CD4-positive, alpha-beta T cell treated with Interleukin-17A for 4 hours (primary cell): ENCODE measurements at regions not wholly inside any gene's neighbourhood (a gene's known extent, or its start where the extent isn't known, plus 50 kb on each side); places are given as distances from the start of the nearest gene placed in this dataset.
"Not testable (repeated sequence)": the region's sequence is repeated elsewhere in the genome, so short reads cannot be mapped to it uniquely, and the experiment has no call there.

Experiments
- DNase-seq: peaks from one replicate; pipeline ENCODE4 v3.0.0-alpha.2; 2020; ENCODE audit warnings: mixed read lengths

DNA sequence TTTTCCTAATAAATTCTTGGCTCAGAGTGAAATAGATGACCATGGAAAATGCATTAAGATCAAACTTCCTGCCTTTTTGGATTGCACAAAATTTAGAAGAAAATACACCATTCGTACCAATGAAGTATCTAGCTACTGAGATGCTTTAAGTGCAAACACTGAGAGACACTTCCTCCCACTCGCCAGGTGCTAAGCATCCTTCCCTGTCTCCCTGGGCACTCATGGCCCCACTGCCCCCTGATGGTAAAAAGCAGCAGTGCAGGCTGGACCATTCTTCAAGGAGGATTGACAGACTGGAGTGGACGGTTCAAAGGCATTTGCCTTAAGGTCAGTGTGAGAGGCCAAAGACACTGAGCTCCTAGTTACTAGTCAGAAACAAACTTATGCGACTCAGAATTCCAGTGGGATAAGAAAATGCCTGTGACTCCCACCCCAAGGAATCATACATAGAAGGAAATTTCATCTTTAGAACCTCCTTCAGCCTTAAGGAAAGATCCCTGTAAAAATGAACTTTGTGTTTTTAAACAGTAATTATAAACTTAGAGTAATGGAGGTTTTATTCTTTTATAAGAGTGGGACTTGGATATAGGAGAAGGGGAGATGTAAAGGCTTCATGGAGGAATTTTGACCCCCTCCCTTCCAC lies 86.0 kb upstream of the SLC30A5 start:
- DNase-seq: peak; percentile 68

DNA sequence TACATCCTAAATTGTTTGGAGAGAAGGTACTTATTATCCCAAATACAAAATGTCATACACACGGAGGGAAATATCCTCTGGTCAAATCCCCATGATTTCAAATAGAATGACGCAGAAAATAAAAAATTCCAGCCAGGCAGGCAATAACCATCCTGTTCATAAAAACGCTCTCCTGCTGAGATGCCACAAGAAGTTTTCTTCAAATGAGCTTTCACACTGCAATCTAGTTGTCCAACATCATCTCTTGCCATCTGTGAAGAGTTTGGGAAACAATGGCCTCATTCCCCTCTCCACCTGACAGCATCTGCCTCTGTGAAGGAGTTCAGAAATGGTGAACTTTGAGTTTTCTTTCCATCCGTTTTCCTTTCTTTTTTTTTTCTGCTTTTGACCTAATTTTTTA lies 83.3 kb upstream of the SLC30A5 start:
- DNase-seq: no peak

DNA sequence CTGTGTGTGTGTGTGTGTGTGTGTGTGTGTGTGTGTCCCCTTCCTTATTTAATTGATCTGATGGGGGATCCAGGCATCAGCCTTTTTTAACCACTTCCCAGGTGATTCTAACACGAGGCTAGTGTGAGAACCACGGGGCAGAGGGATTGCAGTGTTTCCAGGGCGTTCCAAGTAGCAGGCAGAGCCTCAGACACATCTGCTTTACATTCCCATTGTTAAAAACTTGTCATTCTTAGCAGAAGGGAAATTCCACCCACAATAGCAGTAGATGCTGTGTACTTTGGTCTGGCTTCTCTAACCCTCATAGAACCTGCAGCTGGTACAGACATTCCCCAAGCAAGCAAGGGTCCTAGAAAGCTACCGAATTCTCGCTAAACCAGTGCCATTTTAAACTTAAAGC lies 81.9 kb upstream of the SLC30A5 start:
- no peak for DNase-seq

DNA sequence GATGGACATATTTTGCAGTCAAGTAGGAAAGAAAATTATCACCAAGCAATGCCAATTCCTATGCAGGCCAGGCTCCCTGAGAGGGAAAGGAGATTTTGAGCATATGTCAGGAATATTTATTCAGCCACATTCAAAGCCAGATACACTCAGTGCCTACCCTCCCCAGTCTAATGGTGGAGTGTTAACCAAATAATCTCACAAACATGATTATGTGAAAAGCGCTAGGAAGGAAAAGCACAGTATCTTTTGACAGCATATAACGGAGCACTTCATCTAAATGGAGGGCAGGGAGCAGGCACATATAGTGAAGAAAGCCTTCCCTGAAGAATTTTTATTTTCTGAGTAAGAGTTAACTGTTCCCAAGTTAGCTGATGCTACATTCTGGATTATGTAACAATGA lies 80.3 kb upstream of the SLC30A5 start:
- no peak for DNase-seq

DNA sequence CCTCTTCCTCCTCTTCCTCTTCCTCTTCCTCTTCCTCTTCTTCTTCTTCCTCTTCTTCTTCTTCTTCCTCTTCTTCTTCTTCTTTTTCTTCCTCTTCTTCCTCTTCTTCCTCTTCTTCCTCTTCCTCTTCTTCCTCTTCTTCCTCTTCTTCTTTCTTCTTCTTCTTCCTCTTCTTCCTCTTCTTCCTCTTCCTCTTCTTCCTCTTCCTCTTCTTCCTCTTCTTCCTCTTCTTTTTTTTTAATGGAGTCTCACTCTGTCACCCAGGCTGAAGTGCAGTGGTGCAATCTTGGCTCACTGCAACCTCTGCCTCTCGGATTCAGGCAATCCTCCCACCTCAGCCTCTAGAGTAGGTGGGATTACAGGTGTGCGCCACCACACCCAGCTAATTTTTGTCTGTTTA lies 79.8 kb upstream of the SLC30A5 start:
- DNase-seq: not testable (repeated sequence)

DNA sequence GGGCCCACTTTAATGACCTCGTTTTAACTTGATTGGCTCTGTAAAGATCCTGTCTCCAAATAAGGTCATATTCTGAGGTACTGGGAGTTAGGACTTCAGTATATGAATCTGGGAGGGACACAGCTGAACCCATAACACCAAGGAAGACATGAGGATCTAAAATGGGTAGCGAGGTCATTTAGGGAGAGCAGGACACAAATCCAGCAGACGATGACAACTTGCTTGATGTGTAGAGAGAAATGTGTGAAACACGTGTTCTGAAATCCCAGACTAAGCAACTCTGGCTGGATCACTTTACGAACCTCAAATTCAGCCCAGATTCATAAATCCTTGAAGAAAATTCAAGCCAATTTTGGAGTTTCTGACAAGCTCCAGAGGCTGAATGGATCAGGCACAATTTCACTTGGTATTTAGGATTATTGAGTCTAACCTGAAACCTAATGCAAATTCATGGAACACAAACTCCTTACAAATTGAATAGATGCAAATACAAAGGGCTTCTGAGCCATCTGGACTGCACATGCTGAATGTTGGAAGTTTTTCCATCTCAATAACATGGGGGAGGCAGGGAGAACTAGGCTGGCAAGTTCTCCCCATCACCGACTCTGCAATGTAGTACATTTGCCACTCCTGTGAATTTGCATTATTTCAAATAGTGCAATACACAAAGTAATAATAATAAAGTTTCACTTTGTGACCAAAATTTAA lies 74.0 kb upstream of the SLC30A5 start:
- no peak for DNase-seq

DNA sequence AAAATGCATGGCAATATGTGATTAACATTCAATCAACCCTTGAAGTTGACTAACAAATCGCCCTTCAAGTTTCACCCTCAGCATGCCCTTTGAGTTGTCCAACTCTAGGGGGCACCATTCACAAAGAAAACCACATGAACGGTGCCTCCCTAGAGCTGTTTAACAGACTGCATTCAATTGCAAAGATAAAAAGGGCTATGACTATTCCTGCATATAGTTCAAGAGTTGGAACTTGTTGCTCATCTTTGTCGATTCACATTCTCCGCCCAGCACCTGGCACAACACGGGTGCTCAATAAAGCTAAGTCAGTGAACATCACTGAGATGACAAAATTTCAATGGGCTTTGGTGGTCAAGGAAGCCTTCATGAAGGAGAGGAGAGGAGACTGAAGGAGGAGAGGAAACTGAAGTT lies 69.6 kb upstream of the SLC30A5 start:
- DNase-seq: no peak

DNA sequence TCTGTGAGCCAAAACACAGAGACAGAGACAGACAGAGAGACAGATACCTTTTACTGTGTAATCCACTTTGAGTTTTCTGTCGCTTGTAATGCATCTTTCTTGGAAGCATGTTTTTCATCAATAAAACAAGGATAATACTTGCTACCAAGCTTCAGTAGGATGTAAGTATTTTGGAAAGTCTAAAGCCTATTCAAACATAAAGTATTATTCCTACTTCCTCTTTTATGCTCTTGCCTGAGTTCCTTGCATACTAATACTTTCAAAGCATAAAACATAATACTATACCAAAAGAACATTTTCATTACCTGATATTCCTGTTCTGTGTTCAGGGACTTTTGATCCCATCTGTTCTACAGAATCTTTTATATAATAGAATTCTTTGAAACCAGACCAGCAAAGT lies 64.5 kb upstream of the SLC30A5 start:
- DNase-seq: no peak

DNA sequence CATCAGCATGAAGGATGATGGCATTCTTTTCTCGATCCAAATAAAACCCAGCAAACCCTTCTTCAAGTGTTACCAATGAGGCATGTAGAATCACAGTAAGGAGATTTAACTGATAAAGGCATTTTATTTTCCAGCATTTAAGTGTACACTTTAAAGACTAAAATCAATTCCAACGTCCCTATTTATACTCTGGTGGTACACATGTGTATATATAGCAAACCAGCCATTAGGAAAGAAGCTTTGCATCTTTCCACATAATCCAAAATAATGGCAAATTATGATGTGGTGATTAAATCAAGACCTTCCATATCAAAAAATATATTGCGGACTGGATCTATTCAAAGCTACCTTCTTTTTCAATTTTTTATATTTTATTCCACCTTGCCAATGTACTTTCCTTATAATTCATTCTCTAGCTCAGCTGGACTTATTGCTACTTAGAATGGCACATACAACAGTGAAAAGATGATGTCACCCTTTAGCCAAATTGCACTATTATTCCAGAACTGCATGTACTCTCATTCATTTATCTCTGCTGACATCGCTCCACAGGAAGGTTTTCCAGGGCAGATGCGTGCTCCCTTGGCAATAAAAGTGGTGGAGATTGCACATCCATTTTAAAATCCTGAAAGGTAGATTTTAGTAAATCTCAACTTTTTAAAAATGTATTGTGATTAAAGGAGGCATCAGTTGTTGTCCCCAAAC lies 63.3 kb upstream of the SLC30A5 start:
- DNase-seq: no peak

DNA sequence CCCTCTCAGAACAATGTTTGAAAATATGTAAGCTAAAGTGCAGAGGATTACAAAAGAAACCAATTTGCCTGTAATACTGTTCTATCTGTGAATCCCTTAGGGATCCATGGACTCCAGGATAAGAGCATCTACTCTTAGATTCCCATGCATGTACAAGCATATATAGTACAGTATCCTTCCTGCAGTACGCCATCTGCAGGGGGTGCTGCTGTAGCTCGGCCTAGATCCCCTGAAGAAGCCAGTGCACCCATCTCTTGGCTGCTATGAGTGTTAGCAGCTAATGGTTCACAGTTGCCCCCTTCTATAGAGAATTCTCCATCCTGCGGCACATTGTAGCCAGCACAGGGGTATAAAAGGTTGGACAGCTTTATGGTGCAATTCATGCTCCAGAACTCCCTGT lies 61.8 kb upstream of the SLC30A5 start:
- DNase-seq: no peak

DNA sequence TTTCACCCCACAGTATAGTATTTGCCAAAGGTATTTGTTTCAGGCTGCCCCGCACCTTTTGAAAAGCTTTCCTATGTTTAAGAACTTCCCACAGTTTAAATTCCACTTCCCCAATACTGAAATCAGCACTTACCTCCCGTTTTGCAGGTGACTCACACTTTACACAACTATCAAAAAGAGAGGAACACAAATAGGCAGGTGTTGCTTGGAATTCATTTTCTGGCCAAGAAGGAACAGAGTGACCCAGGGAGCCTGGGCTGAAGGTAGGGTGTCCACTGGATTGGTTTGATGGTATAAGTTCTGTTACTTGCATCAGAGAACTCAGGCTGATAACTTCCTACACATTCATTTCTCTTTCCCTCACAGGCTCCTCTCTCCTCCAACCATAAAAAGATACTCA lies 60.1 kb upstream of the SLC30A5 start:
- no peak for DNase-seq

DNA sequence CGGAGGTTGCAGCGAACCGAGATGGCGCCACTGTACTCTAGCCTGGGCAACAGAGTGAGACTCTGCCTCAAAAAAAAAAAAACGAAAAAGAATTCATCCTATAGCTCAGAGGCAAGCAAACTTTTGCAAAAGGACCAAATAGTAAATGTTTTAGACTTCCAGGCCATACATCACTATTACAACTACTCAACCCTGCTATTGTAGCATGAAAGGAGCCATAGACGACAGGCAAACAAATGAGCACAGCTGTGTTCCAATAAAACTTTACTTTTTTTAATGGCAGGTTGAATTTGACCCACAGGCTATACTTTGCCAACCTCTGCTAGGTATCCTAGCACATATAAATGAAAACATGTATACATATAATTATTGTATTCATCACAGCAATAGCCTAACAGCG lies 58.9 kb upstream of the SLC30A5 start:
- DNase-seq: no peak

DNA sequence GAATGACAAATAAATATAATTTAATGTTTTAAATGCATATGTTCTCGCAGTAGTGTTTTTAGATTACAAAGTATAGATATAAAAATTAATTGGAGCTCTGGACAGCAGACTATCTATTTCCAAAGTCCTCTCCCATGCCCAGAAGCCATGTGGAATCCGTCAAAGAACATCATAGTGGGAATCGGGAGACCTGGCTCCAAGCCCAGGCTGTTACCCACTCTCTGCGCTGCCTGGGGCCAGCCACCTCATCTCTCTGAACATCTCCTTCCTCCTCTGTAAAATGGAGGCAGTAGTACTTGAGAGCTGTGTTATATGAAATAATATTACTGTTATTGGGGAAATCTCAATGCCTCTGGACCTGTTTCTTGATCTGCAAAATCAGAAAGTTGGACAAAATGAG lies 58.1 kb upstream of the SLC30A5 start:
- DNase-seq: no peak

DNA sequence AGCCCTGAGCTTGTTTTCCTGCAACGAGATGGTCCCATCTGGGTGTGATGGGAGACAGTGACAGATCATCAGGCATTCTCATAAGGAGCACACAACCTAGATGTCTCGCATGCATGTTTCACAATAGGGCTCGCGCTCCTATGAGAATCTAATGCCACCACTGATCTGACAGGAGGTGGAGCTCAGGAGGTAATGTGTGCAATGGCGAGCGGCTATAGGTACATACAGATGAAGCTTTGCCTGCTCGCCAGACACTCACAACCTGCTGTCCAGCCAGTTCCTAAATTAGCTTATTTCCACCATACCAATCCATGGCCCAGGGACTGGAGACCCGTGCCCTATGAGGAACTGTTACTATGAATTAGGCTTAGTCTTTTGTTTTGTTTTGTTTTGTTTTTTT lies 55.3 kb upstream of the SLC30A5 start:
- no peak for DNase-seq

DNA sequence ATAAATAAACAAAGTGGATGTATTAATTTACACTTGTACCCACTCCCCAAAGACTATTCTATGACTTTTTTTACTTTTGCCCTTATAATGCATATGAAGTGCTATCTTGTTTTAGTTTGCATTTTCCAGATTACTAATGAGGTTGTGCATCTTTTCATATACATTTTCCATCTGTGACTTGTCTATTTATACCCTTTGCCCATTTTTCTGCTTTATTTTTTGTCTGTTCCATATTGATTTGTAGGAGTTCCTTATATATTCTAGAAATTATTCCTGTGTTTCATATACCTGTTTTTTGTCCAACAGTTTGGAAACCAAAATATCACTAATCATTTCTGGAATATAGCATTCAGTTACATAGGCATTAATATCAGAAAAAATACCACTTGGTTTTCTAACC lies 54.0 kb upstream of the SLC30A5 start:
- no peak for DNase-seq

DNA sequence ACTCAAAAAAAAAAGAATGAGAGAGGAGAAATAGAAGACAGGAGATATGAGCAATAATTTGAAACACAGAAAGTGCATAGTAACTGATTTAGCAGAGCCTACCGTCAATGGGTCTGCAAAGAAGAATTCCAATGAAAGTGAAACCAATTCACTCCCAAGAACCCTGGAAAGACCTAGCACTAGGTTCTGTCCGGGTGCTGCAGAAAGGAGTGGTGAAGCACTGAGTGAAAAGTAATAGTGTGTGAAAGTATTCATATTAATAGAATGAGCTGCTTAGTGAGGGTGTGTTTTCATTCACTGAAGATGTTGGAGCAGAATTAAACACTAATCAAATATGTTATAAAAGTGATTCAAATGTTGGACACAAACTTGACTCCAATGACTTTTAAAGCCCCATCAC lies 51.3 kb upstream of the SLC30A5 start:
- no peak for DNase-seq

DNA sequence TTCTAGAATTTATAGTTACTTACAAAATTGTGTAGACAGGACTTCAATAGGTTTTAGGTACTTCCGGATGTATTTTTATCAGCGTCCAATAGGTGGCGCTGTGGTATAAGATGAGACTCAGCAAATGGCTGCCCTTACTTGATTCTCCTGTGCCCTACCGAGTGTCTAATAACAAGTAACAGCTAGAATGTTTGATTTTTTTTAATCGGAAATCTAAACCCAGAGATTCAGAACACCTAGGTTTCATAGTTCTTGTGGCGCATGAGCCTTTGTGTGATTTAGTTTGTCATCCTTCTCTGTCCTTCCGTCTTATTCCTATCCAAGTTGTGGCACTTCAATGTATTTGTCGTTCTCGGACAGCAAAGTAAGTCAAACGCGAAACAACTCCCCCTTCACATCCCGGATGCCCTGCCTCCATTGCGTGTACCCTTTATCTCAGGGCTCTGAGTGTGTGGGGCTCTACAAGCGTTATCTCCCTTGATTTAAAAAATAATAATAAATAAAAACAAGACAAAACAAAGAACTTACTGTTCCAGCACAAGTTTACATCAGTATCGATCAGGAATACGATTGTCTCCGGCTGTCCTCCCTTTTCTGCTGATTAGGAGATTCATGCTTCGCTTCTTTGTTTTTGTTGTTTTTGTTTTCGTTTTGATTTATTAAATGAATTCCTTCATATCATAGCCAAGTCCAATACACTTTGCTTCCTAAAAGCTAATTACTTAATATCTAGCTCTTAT lies 50.7 kb upstream of the SLC30A5 start:
- DNase-seq: peak; percentile 90

DNA sequence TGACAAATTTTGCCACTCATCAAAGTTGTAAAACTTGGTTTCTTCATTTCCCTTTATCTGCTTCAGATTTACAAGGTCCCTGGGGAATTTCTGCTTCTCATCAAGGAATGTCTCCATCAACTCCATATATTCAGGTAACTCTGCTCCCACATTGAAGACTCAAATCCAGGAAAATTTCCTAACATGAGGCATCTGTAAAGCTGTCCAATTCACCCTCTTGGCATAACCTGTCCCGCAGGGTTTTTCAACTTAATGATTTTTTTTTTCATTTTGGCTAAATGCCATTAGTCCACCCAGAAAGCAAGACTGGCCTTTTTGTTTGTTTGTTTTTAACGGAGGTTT lies 50.2 kb upstream of the SLC30A5 start:
- DNase-seq: no peak
